GM19043 (cell line): ENCODE measurements at regions not wholly inside any gene's neighbourhood (a gene's known extent, or its start where the extent isn't known, plus 50 kb on each side); places are given as distances from the start of the nearest gene placed in this dataset.
"Not testable (repeated sequence)": the region's sequence is repeated elsewhere in the genome, so short reads cannot be mapped to it uniquely, and the experiment has no call there.

Experiments used
- ATAC-seq: cut with Tn5 transposase; IDR thresholded peaks from one replicate; pipeline ENCODE4 v1.9.1; 2021; ENCODE audit warnings: low read depth; ENCODE audit not compliant: unreplicated experiment

GRCh38 chr6:142016666-142017065 is 116.1 kb upstream of the GJE1 start:
- ATAC-seq = not testable (repeated sequence)

GRCh38 chr6:142015463-142015862 is 117.3 kb upstream of the GJE1 start:
- not testable (repeated sequence) for ATAC-seq

- ATAC-seq = no peak
Measured at GRCh38 chr6:142015011-142015410, 117.7 kb upstream of the GJE1 start.

GRCh38 chr6:142014515-142014914 is 118.2 kb upstream of the GJE1 start:
- no peak for ATAC-seq

- ATAC-seq = no peak
Measured at GRCh38 chr6:142013875-142014495, 118.7 kb upstream of the GJE1 start.

GRCh38 chr6:142013287-142013686 is 119.4 kb upstream of the GJE1 start:
- ATAC-seq = peak; percentile 87

- ATAC-seq = no peak
Measured at GRCh38 chr6:142011775-142012174, 121.0 kb upstream of the GJE1 start.

GRCh38 chr6:142011156-142011555 is 121.6 kb upstream of the GJE1 start:
- ATAC-seq = no peak

- ATAC-seq = no peak
Measured at GRCh38 chr6:142009647-142010046, 123.1 kb upstream of the GJE1 start.

- ATAC-seq = no peak
Measured at GRCh38 chr6:142008781-142009180, 123.9 kb upstream of the GJE1 start.

GRCh38 chr6:142008016-142008735 is 124.5 kb upstream of the GJE1 start:
- no peak for ATAC-seq

GRCh38 chr6:142005021-142005420 is 127.7 kb upstream of the GJE1 start:
- no peak for ATAC-seq

GRCh38 chr6:142002825-142003405 is 129.8 kb upstream of the GJE1 start:
- ATAC-seq = no peak

- no peak for ATAC-seq
Measured at GRCh38 chr6:141996823-141997222, 135.9 kb upstream of the GJE1 start.

- no peak for ATAC-seq
Measured at GRCh38 chr6:141992109-141992508, 140.6 kb upstream of the GJE1 start.

GRCh38 chr6:141990840-141991239 is 141.9 kb upstream of the GJE1 start:
- ATAC-seq = no peak

- no peak for ATAC-seq
Measured at GRCh38 chr6:141989706-141989959, 143.1 kb upstream of the GJE1 start.

GRCh38 chr6:141988954-141989705 is 143.6 kb upstream of the GJE1 start:
- ATAC-seq = peak; percentile 75

- no peak for ATAC-seq
Measured at GRCh38 chr6:141988327-141988726, 144.4 kb upstream of the GJE1 start.

- ATAC-seq = no peak
Measured at GRCh38 chr6:141986457-141986856, 146.3 kb upstream of the GJE1 start.

GRCh38 chr6:141981190-141981589 is 151.5 kb upstream of the GJE1 start:
- no peak for ATAC-seq

- no peak for ATAC-seq
Measured at GRCh38 chr6:141977782-141978181, 154.9 kb upstream of the GJE1 start.
